IPS-NIHi11 (cell line): ENCODE measurements at regions not wholly inside any gene's neighbourhood (a gene's known extent, or its start where the extent isn't known, plus 50 kb on each side); places are given as distances from the start of the nearest gene placed in this dataset.
"Not testable (repeated sequence)": the region's sequence is repeated elsewhere in the genome, so short reads cannot be mapped to it uniquely, and the experiment has no call there.

Experiments used
- DNase-seq: peaks from one replicate; pipeline ENCODE4 v3.0.0; 2012; ENCODE audit warnings: mixed read lengths, low spot score

DNA sequence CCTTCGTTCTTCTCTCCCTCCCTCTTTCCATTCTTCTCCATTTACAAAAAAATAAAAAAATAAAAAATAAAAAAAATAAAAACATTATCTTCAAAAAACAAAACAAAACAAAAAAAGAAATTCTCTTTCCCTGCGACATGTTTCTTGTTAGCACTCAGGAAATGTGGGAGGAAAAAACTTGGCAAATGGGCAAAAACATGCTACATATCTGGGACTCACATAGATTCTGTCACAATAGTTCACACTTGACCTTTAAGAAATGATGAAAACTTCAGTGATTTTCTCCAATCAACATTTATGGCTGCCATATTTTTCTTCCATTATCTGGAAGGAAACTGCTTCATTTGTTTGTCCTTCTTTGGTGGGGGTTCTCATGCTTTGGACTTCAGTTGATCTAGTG, 109.3 kb downstream of the PRKAB2 start:
- DNase-seq, result no peak

DNA sequence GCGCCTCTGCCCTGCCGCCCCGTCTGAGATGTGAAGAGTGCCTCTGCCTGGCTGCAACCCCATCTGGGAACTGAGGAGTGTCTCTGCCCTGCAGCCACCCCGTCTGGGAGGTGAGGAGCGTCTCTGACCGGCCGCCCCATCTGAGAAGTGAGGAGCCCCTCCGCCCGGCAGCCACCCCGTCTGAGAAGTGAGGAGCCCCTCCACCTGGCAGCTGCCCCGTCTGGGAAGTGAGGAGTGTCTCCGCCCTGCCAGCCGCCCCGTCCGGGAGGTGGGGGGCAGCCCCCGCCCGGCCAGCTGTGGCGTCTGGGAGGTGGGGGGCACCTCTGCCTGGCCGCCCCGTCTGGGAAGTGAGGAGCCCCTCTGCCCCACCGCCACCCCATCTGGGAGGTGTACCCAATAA, 110.4 kb downstream of the PRKAB2 start:
- not testable (repeated sequence) for DNase-seq

DNA sequence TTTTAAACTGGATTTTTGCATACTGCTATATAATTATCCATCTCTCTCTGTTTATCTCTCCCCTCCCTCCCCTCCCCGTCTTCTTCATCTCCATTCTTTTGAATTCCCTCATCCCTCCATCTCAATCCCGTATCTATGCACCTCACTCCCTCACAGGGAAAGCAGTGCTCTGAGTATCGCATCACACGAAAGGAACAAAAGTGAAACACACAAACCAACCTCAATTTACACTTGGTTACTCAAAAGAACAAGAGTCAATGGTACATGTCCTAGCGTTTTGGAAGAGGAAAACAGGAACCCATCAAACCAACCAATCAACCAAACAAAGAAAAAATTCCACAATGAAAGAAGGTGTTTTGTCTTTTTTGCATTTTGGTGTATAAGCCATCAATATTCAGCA, 115.1 kb downstream of the NBPF12 start:
- no peak for DNase-seq

DNA sequence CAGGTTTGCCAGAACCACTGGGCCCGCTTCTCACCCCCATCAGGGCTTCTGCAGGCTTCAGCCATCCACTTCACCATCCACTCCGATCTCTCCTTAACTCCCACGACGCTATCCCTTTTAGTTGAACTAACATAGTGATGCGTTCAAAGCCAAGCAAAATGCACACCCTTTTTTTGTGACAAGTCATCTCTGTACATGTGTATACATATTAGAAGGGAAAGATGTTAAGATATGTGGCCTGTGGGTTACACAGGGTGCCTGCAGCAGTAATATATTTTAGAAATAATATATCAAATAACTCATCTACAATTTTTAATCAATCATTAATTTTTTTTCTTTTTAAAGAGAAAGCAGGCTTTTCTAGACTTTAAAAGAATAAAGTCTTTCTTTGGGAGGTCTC, 114.6 kb downstream of the NBPF12 start:
- no peak for DNase-seq

DNA sequence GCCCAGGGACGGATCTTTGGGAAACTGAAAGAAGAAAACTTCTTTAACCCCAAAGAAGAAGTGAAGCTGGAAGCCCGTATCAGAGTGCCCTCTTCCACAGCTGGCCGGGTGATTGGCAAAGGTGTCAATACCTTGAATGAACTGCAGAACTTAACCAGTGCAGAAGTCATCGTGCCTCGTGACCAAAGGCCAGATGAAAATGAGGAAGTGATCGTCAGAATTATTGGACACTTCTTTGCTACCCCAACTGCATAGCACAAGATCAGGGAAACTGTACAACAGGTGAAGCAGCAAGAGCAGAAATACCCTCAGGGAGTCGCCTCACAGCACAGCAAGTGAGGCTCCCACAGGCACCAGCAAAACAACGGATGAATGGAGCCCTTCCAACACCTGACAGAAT, 114.0 kb downstream of the NBPF12 start:
- no peak for DNase-seq

DNA sequence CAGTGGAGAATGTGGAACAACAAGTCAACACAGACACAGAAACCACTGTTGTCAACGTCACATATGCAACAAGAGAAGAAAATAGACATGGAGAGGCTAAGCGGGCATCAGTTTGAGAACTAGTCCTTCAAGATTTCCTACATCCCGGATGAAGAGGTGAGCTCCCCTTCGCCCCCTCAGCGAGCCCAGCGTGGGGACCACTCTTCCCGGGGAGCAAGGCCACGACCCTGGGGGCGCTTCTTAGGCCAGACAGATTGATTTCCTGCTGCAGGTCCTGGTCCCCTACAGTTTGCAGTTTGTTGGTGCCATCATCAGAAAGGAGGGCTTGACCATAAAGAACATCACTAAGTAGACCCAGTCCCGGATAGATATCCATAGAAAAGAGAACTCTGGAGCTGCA, 113.0 kb downstream of the NBPF12 start:
- no peak for DNase-seq

DNA sequence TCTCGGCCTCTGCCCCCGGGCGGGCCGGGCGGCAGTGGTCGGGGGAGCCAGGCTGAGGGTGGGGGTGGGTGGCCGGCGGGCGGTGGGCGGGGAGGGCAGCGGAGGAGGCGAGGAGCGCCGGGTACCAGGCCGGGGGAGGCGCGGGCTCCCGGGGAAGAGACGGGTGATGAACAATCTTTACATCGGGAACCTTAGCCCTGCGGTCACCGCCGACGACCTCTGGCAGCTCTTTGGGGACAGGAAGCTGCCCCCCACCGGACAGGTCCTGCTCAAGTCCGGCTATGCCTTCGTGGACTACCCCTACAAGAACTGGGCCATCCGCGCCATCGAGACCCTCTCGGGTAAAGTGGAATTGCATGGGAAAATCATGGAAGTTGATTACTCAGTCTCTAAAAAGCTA, 112.5 kb downstream of the NBPF12 start:
- DNase-seq, result no peak

DNA sequence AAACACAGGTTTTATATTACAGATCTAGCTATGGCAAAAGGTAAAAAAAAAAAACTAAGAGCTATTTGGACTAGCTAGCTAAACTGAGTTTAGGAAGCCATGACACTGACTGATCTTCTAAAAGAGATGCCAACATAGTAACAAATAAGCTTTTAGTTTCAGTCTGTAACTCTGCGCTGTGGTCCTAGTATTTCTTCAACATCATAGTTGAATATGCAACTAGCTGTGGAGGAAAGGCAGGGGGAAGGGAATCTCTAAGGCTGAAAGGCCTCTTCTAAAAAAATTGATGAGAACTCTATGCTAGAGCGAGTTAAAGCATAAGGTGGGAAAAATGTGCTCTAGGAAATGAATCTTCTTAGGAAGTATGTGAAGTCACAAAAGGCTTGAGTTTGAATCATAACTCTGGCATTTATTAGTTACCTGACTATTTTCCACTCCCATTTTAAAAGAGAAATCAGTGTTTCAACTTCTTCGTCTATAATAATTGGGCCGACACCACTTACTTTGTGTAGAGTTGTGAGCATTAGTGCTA, 108.8 kb downstream of the NBPF12 start:
- DNase-seq, result not testable (repeated sequence)

DNA sequence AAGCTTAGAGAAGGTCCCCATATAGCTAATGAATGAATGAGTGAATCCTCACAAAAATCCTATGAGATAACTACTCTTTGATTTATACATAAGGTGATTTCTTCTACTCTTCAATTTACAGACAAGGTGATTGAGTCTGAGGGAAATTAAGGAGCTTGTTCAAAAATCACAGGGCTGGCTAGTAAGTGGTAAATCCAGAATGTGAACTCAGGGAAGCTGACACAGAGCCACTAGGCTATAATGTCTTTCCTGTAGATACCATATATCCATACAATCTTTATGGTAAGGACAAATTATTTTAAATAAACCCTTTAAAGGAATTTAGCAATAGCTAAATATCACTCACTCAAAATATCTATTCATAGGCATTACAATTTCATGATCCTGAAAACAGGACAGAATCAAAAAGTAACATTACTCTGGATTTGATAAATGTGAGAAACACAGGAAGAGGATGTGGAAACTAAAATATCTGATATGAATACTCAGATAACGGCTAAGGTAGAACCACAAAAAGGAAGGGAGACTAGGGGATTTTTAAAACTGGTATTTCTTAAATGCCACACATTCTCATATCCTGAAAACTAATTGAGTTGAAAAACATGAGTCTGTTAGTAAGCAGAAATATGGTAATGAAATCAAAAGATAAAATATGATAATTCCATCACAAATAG, 108.2 kb downstream of the NBPF12 start:
- DNase-seq, result no peak
